ENCODE measurements at regions not wholly inside any gene's neighbourhood (a gene's known extent, or its start where the extent isn't known, plus 50 kb on each side); places are given as distances from the start of the nearest gene placed in this dataset.

- DNase-seq = no peak
These were observed 282.1 kb upstream of the EMCN start for GRCh38 chr4:100799761-100800539.

GRCh38 chr4:100797791-100798190 lies 280.0 kb upstream of the EMCN start:
- DNase-seq = no peak

GRCh38 chr4:100797356-100797755 lies 279.5 kb upstream of the EMCN start:
- DNase-seq = no peak

- no peak for DNase-seq
These were observed 278.5 kb upstream of the EMCN start for GRCh38 chr4:100796332-100796731.

GRCh38 chr4:100795581-100795980 lies 277.8 kb upstream of the EMCN start:
- DNase-seq = no peak

- DNase-seq = no peak
These were observed 273.2 kb upstream of the EMCN start for GRCh38 chr4:100790836-100791615.

GRCh38 chr4:100789991-100790390 lies 272.2 kb upstream of the EMCN start:
- DNase-seq = no peak

- DNase-seq = no peak
These were observed 268.7 kb upstream of the EMCN start for GRCh38 chr4:100786481-100786880.

GRCh38 chr4:100782356-100782755 lies 264.5 kb upstream of the EMCN start:
- DNase-seq = no peak

- no peak for DNase-seq
These were observed 263.6 kb upstream of the EMCN start for GRCh38 chr4:100781435-100781834.

GRCh38 chr4:100780126-100780525 lies 262.3 kb upstream of the EMCN start:
- DNase-seq = no peak

GRCh38 chr4:100778431-100778830 lies 260.6 kb upstream of the EMCN start:
- DNase-seq = no peak

- no peak for DNase-seq
These were observed 244.9 kb upstream of the EMCN start for GRCh38 chr4:100762738-100763137.

GRCh38 chr4:100754751-100755150 lies 236.9 kb upstream of the EMCN start:
- no peak for DNase-seq

GRCh38 chr4:100746141-100746739 lies 228.4 kb upstream of the EMCN start:
- no peak for DNase-seq

- DNase-seq = peak; percentile 32
These were observed 224.2 kb upstream of the EMCN start for GRCh38 chr4:100742045-100742444.

GRCh38 chr4:100739426-100739825 lies 221.6 kb upstream of the EMCN start:
- DNase-seq = no peak

- DNase-seq = peak; percentile 5
These were observed 220.7 kb upstream of the EMCN start for GRCh38 chr4:100738196-100739165.

- no peak for DNase-seq
These were observed 219.0 kb upstream of the EMCN start for GRCh38 chr4:100736641-100737451.

- no peak for DNase-seq
These were observed 211.0 kb upstream of the EMCN start for GRCh38 chr4:100728861-100729260.

- DNase-seq = peak; percentile 13
These were observed 205.1 kb upstream of the EMCN start for GRCh38 chr4:100722866-100723459.
